Jurkat, Clone E6-1 (cell line): ENCODE measurements at regions not wholly inside any gene's neighbourhood (a gene's known extent, or its start where the extent isn't known, plus 50 kb on each side); places are given as distances from the start of the nearest gene placed in this dataset.
"Not testable (repeated sequence)": the region's sequence is repeated elsewhere in the genome, so short reads cannot be mapped to it uniquely, and the experiment has no call there.

Source experiments
- DNase-seq: peaks from one replicate; pipeline ENCODE4 v3.0.0-alpha.2; 2011; ENCODE audit warnings: low read depth, low spot score
- H3K4me3 ChIP-seq: 2 replicates; pipeline ENCODE4 v1.5.1; 2011; ENCODE audit warnings: mild to moderate bottlenecking, low read length, control low read depth, moderate library complexity

DNA sequence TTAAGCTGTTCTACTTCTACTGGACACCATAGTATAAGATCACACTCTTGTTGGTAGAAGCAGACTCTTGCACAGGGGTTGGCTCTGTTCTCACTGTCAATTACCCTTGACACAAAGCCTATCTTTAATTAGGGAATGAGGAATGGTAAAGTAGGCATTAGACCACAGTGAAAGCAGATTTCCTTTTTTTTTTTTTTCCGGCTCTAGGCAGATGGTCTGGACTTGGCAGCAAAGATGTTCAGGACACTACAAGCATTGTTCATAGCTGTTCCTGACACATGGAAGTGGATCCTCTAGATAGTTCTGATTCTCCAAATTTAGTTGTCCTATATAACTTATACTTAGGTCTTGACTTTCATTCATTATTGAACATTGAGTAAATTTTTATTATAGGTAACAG, 672.2 kb upstream of the CELF4 start:
- no peak overlapping the region for H3K4me3 ChIP-seq
- DNase-seq, result no peak

DNA sequence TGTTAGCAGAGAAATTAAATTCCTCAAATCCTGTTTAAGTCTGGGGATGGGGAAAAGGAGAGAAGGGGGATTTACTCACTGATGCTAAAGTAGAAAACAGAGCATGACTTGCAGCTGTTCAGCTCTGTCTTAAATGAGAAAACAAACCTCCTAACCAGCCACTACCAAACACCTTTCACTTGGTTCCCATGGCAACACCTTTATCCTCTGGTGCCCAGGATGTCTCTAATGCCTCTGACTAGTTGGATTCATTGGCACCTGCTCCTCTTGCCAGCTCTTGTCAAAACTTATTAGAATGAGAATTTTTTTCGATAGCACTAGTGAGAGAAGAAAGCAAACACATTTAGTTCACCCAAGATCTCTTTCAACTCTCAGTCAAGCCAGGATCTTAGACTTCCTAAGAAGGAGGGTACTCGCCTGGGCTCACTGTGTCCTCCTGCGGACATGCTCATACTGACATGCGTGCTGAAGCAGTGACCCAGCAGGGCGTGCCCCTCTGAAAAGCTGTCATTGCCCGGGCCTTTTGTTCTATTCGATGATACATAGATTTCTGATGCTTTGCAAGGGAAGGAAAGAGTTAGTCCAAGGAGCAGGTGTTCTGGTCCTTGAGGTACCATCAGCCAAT, 656.0 kb upstream of the CELF4 start:
- no peak for DNase-seq
- no peak overlapping the region for H3K4me3 ChIP-seq

DNA sequence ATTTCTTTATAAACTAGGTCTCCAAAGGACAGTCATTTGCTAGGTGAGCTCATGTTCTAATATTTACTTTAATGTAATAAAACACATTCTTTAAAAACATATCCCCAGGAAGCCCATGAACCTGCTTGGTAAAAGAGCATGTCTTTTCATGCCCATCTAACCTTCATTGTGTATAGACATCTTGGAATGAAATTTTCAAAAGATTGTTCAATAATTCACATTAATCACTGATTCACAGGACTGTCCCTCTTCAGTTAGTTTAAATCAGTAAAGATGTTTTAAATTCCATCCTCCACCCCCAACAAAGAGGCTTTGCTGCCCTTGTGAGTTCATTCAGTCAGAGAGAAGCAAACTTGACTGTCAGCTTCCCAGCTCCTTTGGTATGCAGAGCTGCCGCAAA, 633.4 kb upstream of the CELF4 start:
- H3K4me3 ChIP-seq, result no peak overlapping the region
- DNase-seq, result no peak

DNA sequence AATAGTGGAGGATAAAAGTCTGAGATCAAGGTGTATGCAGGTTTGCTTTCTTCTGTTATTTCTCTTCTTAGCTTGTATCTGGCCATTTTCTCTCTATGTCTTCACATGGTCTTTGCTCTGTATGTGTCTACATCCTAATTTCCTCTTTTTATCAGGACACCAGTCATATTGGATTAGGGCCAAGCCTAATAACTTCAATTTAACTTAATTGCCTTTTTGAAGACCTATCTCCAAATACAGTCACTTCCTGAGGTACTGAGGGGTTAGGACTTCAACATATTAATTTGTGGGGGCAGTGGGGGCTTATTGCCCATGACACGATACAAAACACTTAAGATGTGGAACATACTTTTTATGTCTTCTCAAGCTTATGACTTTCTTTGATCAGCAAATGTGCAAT, 632.9 kb upstream of the CELF4 start:
- DNase-seq, result no peak

DNA sequence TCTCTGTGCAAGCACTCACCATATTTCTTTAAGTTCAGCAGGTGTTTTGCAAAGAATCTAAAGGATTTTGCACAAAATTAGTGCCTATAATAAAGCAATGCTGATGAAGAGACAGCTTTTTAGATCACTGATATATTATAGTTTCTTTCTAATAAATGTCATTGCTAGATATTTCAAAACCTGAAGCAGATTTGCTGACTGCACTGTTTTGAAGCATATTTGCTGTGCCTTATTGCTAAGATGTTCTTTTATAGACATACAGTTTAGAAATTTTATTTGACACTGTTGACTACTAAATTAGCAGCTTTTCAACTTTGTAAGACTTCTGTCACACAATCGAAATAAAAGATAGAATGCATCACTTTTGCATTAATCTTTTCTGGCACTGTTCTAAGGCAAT, 620.9 kb upstream of the CELF4 start:
- no peak overlapping the region for H3K4me3 ChIP-seq
- no peak for DNase-seq

More for the DNA sequence above, 632.9 kb upstream of the CELF4 start:
- no peak overlapping the region for H3K4me3 ChIP-seq

DNA sequence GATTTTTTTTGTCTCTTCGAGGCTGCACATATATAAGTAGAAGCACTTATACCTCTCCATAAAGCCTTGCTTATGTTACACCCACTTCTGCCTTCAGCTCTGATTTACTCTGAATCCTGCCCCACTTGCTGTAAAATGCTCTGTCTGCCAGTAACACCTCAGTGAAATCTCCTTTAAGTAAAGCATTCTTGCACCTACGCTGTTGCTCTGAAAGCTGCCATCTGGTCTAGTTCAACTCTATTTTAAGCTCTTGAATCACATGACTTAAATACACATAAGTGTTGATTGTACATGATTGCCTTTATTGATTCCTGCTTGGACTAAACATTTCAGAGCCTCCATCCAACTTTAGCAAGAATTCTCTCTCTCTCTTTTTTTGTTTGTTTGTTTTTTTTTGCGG, 609.0 kb upstream of the CELF4 start:
- no peak overlapping the region for H3K4me3 ChIP-seq
- no peak for DNase-seq

DNA sequence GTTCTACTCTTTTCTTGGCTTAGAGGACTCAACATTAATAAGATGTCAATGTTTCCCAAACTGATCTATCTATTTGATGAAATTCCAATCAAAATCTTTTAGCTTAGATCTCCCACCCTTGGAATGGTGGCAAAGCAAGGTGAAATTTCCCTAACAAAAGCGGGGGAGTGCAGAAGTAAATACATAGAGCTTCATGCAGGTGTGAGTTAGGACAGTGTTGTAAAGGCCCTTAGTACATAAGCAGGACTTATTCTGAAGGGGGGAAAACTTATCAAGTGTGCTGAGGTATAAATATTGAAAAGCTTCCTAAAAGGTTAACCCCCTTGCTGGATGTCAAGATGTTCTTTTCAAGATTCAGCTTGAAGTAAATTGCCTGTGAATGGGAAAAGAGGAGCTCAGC, 608.6 kb upstream of the CELF4 start:
- no peak for DNase-seq

DNA sequence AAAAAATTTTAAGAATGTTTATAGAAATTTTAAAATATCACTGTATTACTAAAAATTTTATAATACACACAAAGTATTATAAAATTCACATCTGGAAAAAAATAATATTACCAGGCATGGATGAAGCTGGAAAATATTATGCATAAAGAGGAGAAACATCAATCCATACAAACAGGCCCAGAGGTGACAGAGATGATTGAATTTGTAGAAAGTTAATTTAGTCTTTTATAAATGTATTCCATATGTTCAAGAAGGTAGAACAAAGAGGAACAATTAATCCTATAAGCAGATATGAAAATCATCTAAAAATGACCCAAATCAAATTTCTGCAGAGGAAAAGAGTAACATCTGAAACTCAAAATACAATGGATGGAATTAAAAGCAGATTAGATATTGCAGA, 605.2 kb upstream of the CELF4 start:
- no peak overlapping the region for H3K4me3 ChIP-seq
- no peak for DNase-seq

More for the DNA sequence above, 608.6 kb upstream of the CELF4 start:
- H3K4me3 ChIP-seq, result no peak overlapping the region

DNA sequence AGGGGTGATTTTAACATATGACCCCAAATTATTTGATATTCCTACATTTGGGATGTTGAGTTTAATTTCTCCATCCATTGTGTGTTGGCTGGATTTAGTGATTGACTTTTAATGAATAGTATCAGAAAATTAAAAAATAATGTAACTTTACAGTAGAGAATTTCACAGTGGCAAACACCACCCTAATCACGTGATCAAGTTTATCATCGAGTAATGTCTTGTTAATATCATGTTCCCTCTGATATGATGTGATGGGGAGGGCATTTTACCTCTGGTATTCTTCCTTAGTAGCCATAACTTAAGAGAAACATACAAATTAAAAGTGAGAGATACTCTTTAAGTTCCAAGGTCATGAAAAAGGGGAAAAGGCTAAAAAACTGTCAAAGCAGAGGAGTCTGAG, 602.0 kb upstream of the CELF4 start:
- no peak overlapping the region for H3K4me3 ChIP-seq
- DNase-seq, result no peak

DNA sequence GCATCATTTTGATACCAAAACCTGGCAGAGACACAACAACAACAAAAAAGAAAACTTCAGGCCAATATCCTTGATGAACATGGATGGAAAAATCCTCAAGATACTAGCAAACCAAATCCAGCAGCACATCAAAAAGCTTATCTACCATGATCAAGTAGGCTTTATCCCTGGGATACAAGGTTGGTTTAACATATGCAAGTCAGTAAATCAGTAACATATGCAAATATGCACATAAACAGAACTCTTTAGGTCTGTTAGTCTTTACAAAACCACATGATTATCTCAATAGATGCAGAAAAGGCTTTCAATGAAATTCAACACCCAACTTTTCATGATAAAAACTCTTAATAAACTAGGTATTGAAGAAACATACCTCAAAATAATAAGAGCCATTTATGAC, 587.5 kb upstream of the CELF4 start:
- not testable (repeated sequence) for DNase-seq, H3K4me3 ChIP-seq

DNA sequence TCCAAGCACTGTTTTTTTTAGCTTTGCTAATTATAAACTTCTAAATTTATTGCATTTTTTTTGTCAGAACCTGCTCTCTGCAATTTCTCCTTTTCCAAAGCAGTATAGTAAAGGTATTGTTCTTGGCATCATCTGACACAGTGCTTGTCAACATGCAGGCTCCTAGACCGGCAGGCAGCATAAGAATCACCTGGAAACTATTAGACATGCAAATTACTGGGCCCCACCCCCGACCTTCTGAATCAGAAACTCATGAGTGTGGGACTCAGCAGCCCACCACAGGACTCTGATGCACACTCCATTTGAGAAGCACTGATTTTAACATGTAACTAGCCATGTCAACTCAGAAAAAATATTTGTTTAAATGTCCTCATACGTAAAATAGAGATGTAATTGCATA, 551.1 kb upstream of the CELF4 start:
- no peak for DNase-seq
- H3K4me3 ChIP-seq, result no peak overlapping the region

DNA sequence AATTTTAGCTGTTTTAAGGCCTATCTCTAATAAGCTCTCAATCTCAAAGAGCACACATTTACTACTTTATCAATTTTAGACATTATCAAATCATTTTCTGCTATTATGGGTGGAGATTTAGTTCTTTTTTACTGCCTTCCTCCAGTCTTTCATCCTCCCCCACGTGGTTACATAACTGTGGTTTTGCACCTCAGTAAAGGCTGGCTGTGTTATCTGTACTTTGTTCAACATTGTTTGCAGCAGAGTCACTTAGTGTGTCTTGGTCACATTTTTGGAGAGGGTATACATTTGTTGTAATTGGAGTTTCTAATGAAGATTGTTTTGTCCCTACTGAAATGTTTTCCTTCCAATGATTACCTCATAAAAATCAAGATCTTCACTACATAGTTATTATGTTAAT, 549.6 kb upstream of the CELF4 start:
- no peak for DNase-seq

DNA sequence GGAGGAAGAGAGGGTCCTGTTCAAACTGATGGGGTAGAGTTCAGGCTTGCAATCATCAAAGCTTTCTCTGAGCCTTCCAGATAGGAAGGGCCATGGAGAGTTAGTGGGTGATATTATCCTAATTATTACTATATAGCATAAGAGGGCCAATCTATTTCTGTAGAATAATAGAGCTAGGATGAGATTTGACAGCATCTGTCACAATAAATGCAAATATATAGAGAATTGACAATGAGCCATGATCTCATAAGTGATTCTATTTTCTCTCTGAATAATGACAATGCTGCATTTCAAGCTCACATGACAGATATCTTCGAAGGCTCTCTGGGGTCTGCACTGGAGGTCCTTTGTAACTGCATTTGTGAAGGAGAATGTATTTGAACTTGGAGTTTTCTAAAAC, 521.9 kb upstream of the CELF4 start:
- H3K4me3 ChIP-seq, result no peak overlapping the region
- no peak for DNase-seq

More for the DNA sequence above, 549.6 kb upstream of the CELF4 start:
- H3K4me3 ChIP-seq, result no peak overlapping the region

DNA sequence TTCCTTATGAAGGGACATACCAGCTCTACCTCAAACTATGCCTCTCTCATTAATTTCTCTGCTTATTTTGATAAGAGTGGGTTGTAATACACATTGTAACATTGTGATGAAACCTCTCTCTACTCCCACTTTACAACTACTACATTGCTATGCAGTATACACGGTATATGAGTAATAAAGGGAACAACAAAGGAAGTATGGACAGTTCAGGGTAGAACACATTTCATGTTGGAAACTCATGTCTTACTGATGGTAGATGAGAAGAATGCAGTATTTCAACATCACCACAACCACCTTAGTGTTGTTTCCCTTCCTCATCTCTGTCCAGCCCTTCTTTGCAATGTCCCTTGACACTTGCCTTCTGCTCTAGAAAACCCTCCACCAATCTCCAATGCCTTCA, 515.9 kb upstream of the CELF4 start:
- DNase-seq, result no peak
- no peak overlapping the region for H3K4me3 ChIP-seq

DNA sequence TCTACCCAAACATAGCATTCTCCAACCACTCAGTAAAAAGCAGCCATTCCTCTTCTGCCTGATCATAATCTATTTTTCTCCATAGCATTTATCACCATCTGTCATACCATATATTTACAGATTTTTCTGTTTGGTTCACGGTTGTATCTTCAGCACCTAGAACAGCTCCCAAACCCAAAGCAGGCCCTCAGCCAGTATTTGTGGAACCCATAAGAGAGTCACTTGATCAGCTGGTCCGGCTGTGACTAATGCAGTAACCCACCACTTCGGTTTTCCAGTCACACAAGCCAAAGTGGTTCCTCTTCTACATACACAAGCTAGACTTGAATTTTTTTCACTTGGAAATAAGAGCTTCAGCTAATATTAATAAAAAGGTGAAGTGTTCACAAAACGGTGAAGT, 511.6 kb upstream of the CELF4 start:
- no peak overlapping the region for H3K4me3 ChIP-seq
- DNase-seq, result no peak

DNA sequence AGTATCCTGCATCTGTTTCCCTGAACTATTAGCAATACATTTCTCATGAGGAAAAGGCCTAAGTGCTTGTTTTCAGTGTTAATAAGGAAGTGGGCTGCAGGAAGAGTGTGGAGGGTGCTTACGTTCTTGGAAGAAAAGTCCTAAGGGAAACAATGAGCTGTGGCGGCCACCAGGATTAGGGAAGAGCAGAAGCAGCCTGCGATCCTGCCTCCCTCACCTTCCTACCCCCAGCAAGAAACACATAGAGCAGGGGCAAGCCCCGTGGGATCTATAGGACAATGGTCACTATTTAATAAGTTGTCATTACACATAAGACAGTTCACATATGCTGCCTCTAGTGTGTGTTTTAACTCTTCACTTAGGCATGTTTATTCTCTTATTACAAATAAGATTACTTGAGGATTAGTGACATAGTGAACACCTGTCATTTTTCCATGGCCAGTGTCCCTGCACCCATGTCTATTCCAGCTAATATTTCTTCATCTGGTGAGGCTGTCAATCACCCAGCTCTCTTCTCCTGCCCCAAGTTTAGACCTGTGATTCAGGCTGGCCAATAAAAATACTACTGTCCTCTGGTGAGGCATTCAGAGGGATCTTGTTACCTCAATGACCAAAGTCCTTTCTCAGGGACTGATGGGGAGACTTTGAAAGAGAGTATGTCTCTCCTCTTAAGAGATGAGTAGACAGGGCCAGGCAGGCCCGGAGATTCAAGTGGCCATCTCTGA, 510.9 kb upstream of the CELF4 start:
- no peak overlapping the region for H3K4me3 ChIP-seq
- DNase-seq, result no peak

DNA sequence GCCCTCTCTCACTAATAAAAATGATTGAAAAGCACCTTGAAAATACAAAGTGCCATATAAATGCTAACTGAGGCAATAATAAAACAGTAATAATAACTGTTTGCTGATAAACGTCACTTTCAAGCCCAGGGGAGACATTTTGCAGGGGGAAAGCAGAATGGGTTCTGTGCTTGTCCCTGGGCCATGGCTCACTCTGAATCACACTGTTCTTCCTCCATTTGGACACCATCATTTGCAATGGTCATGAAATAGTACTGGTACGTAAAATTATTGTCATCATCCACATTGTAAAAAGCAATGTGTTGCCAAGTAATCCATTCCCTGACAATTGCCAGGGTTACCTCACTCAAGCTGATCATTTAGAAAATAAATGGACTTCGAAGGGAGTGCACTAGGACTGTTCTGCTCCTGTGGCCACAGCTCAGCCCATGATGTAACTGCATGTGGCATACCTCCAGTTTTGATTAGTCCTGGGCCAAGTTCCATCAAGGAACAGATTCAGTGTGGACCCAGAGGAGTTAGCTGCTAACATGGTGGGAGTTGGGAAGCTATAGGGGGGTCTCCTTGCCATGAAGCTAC, 508.8 kb upstream of the CELF4 start:
- no peak for DNase-seq
- H3K4me3 ChIP-seq, result no peak overlapping the region

DNA sequence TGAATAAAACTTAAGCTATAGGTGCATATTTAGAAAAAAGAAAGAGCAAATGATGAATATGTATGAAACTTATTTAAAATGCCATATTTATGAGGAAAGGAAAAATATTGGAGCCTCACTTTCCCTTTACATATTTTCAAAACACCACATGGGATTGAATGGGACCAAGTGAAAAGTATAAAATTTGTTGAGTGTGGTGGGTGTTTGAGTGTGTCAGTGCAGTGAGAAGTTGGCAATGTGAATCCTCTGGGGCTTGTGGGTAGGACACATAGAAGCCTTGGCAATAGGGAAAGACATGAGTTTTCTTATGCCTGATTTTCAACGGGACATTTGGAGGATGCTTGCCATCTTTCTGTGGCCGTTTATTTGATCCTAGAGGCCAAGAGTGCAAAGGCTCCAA, 502.2 kb upstream of the CELF4 start:
- DNase-seq, result no peak
- H3K4me3 ChIP-seq, result no peak overlapping the region

DNA sequence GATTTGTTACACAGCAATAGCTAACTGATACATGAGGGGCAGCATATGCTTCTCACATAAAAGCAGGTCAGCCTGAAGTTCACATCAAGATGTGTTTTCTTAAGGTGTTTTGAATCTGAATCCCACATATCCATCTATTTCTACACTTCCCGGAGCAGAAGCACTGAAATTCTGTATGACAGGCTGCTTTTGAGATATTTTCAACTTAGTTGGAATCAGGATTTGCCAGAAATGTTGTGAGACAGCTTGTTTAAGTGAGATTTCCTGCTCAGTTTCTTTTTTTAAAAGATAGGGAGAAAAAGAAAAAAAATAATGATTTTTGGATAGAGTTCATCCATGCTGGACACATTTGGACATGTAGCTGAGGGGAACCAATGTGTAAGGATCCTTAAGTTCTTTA, 501.5 kb upstream of the CELF4 start:
- no peak overlapping the region for H3K4me3 ChIP-seq
- DNase-seq, result no peak

DNA sequence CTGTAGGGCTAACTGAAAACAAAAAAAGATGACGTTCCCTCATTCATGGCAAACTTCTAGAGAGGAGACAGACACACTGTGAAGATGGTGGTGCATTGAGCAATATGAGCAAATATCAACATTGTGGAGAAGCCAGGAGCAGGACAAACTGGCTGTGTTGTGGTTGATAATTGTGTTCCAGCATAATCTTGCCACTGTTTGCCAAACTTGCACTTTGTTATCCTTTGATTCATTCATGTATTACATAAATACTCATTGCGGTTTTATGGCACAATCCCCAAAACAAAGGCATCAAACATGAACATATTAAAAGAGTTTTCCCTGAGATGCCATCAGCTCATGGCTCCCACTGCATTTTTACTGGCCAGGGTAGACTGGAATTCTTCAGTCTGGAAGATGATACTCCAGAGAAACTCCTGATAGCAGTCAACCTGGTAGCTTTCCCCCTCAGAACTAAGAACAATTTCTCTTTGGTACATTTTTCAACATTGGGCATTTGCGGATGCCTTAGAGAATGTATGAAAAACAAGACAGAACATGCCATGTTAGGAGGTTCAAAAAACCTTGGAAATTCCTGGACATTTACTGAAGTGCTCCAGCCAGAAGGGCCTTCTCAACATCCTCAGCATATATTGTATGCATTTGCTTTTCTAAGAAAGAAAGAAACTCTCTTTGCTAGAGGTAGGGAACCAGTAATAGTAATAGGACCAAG, 487.4 kb upstream of the CELF4 start:
- H3K4me3 ChIP-seq, result no peak overlapping the region
- no peak for DNase-seq
